Kidney (tissue), 13 donors: ENCODE measurements at regions not wholly inside any gene's neighbourhood (a gene's known extent, or its start where the extent isn't known, plus 50 kb on each side); places are given as distances from the start of the nearest gene placed in this dataset.

ENCODE experiments used
- DNase-seq, 5 donors: peaks; one replicate each; pipeline ENCODE4 v3.0.0-alpha.2; 2013 to 2020
- FAIRE-seq: peaks from 2 replicates; lab custom pipeline; 2012; peaks lifted over from hg19 to GRCh38; lab: Jason Lieb, UNC
- H3K27ac ChIP-seq, 2 donors: one replicate each; pipeline ENCODE4 v1.7.0; 2013; ENCODE audit warnings: low read depth in 2 of 2, low read length in 2 of 2, inconsistent platforms in 1 of 2
- H3K27me3 ChIP-seq: one replicate; pipeline ENCODE4 v1.7.1; 2013; ENCODE audit warnings: low read length, inconsistent platforms; ENCODE audit not compliant: control insufficient read depth, insufficient read depth
- H3K36me3 ChIP-seq, 3 donors: one replicate each; pipeline versions ENCODE4 v1.7.0 to v1.7.1; 2013; ENCODE audit warnings: low read length in 3 of 3, control low read depth in 1 of 3, inconsistent platforms in 1 of 3; ENCODE audit not compliant: insufficient read depth in 3 of 3, control insufficient read depth in 2 of 3
- H3K4me1 ChIP-seq, 3 donors: one replicate each; pipeline versions ENCODE4 v1.7.0 to v1.7.1; 2013; ENCODE audit warnings: low read length in 3 of 3, inconsistent platforms in 1 of 3, low read depth in 1 of 3; ENCODE audit not compliant: control insufficient read depth in 2 of 3, insufficient read depth in 2 of 3
- H3K4me3 ChIP-seq, 3 donors: one replicate each; pipeline versions ENCODE4 v1.7.0 to v1.8.1; 2013; ENCODE audit warnings: low read length in 3 of 3, control low read depth in 1 of 3, inconsistent platforms in 1 of 3
- H3K9ac ChIP-seq, 3 donors: one replicate each; pipeline versions ENCODE4 v1.7.0 to v1.7.1; 2013; ENCODE audit warnings: low read length in 3 of 3, control low read depth in 1 of 3, inconsistent platforms in 1 of 3
- H3K9me3 ChIP-seq, 3 donors: one replicate each; pipeline versions ENCODE4 v1.7.0 to v1.7.1; 2013; ENCODE audit warnings: low read length in 3 of 3, control low read depth in 1 of 3, inconsistent platforms in 1 of 3; ENCODE audit not compliant: control insufficient read depth in 2 of 3, insufficient read depth in 1 of 3
- intact Hi-C: fragments of 100-400 bp; cut with DNase I; formaldehyde crosslinking; loops from one replicate; pipeline ENCODE4 v1.11.1; 2022
- TF ChIP-seq, protein P1 (sequence below): IDR thresholded peaks from 3 replicates; pipeline ENCODE4 v1.5.1; 2012; ENCODE audit warnings: mild to moderate bottlenecking, moderate library complexity, borderline replicate concordance; ENCODE audit not compliant: insufficient read depth; ENCODE audit errors: extremely low read depth
- donor health status: control.
- donor health status: control.
- donor health status: control.
- donor health status: control.
- donor health status: control.
- donor health status: DM: yes; HTN: yes; CAD: no.
- donor health status: Normal renal cell carcinoma (clear cell type).

- intact Hi-C loops = no loop called here
- Histone ChIP-seq H3K27ac (no peak overlapping the region), H3K4me1 (no peaks in the 10 kb centered on the region), H3K36me3 (no peaks in the 10 kb centered on the region), H3K27me3 (no peaks in the 10 kb centered on the region), H3K9ac (no peak overlapping the region), H3K9me3 (peaks cover 0 to 4% (median 0%) of the 10 kb centered on the region in 3 donors), H3K4me3 (no peak overlapping the region)
- FAIRE-seq (no peak), DNase-seq (no peak)
- TF ChIP-seq, protein P1, sequence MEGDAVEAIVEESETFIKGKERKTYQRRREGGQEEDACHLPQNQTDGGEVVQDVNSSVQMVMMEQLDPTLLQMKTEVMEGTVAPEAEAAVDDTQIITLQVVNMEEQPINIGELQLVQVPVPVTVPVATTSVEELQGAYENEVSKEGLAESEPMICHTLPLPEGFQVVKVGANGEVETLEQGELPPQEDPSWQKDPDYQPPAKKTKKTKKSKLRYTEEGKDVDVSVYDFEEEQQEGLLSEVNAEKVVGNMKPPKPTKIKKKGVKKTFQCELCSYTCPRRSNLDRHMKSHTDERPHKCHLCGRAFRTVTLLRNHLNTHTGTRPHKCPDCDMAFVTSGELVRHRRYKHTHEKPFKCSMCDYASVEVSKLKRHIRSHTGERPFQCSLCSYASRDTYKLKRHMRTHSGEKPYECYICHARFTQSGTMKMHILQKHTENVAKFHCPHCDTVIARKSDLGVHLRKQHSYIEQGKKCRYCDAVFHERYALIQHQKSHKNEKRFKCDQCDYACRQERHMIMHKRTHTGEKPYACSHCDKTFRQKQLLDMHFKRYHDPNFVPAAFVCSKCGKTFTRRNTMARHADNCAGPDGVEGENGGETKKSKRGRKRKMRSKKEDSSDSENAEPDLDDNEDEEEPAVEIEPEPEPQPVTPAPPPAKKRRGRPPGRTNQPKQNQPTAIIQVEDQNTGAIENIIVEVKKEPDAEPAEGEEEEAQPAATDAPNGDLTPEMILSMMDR = no peak
Measured at GRCh38 chr2:7672685-7673071, 755.5 kb downstream of the RNF144A start.

- FAIRE-seq (no peak), DNase-seq (no peak)
- Histone ChIP-seq H3K9ac (no peak overlapping the region), H3K9me3 (peaks cover 0 to 4% (median 0%) of the 10 kb centered on the region in 3 donors), H3K36me3 (no peaks in the 10 kb centered on the region), H3K4me3 (no peak overlapping the region), H3K4me1 (no peaks in the 10 kb centered on the region), H3K27ac (no peak overlapping the region), H3K27me3 (no peaks in the 10 kb centered on the region)
- intact Hi-C loops = no loop called here
- TF ChIP-seq, protein P1 = no peak
Measured at GRCh38 chr2:7673101-7673500, 755.9 kb downstream of the RNF144A start.

DNA sequence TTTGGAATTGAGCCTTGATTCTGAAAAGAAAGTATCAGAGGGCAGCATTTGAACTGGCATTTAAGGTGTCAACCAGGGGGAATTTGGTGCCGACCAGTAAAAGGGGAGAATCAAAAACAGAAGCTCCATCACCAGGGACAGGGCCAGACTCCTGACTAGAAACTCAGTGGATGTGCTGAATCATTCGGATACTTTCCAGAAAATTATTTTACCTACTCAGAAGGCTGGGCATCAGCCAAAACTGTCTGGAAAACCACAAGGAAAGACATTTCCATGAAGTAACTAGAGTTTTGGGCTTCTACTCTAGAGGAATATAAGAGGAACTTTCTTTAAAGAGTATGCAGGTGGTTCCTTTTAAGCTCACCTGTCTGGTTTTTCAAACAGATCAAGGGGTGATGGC, 756.6 kb downstream of the RNF144A start:
- no peaks in the 10 kb centered on the region for H3K36me3 ChIP-seq
- no peak for DNase-seq
- intact Hi-C loops = no loop called here
- H3K9ac ChIP-seq = no peak overlapping the region
- H3K27me3 ChIP-seq = no peaks in the 10 kb centered on the region
- H3K4me3 ChIP-seq = no peak overlapping the region
- H3K4me1 ChIP-seq = no peaks in the 10 kb centered on the region
- FAIRE-seq = no peak
- H3K9me3 ChIP-seq = peaks cover 0 to 4% (median 0%) of the 10 kb centered on the region in 3 donors
- no peak overlapping the region for H3K27ac ChIP-seq
- TF ChIP-seq, protein P1 = no peak

DNA sequence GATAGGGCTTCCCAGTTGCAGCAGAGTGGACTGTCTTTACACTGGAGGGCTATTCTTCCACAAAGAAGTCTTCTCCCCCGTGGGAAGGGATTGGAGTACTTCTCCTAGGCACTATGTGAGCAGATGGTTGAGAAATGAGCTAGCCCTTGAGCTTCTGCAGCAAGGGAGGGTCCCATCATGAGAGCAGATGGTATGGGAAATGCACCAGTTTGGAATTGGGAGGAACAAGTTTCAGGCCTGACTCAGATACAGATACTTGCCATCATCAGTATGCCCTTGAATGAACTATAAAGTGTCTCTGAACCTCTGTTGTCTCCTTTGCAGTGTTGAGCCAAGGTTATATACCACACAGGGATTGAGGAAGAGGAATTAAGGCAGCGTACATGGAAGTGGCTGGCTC, 757.4 kb downstream of the RNF144A start:
- Histone ChIP-seq H3K9ac (no peak overlapping the region), H3K4me1 (no peaks in the 10 kb centered on the region), H3K36me3 (no peaks in the 10 kb centered on the region), H3K27ac (no peak overlapping the region), H3K4me3 (no peak overlapping the region), H3K9me3 (peaks cover 0 to 4% (median 0%) of the 10 kb centered on the region in 3 donors), H3K27me3 (no peaks in the 10 kb centered on the region)
- TF ChIP-seq, protein P1 = no peak
- DNase-seq (no peak), FAIRE-seq (no peak)
- intact Hi-C loops = no loop called here
